Activated CD4-positive, alpha-beta T cell treated with anti-CD3 and anti-CD28 coated beads, Interleukin-2, Interleukin-4, amounts not matched to agents 100 ng/mL and 50 ng/mL, durations not matched to agents 16 hours and 8 hours (primary cell): ENCODE measurements at regions not wholly inside any gene's neighbourhood (a gene's known extent, or its start where the extent isn't known, plus 50 kb on each side); places are given as distances from the start of the nearest gene placed in this dataset.

Source experiments
- DNase-seq: peaks from one replicate; pipeline ENCODE4 v3.0.0-alpha.2; 2020; ENCODE audit warnings: low spot score

- no peak for DNase-seq
Measured at GRCh38 chr12:59044791-59045190, 124.5 kb upstream of the LRIG3 start.

DNA sequence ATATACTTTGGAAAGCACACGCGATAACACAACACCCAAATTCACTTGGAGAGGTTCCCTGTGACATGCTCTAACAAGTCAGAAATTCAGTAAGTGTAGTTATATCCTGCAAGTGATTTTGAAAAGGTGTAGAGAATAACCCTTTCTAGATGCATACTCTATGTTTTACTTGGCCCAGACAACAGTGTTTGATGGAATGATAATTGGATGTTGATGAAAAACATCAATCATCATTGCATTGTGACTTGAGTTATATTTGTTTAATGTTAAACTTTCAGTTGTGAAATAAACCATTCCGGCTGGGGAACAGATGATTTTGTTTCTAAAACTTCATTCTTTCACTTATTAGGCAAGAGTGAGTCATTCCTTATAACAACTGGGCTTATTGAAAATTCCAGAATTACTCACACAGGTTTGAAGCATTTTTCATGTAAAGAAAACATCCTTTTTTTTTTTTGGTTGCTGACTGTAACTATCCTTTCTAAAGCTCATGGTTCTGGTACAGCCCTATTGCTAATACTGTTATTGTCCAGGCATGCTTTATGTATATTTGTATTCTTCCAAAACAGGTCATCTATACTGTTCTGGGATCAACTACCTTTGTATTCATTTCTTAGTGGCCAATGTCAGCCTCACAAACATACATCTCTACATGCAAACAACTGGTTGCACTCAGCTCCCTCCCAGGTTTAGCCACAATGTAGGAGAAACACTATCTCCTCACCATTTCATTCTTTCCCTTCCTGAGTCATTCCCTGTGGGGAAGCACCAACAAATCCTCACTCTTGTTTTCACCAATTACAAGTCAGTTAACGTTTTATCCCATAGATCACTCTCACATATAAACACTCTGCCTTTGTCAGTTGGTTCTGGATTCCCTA, 121.2 kb upstream of the LRIG3 start:
- DNase-seq, result no peak

DNA sequence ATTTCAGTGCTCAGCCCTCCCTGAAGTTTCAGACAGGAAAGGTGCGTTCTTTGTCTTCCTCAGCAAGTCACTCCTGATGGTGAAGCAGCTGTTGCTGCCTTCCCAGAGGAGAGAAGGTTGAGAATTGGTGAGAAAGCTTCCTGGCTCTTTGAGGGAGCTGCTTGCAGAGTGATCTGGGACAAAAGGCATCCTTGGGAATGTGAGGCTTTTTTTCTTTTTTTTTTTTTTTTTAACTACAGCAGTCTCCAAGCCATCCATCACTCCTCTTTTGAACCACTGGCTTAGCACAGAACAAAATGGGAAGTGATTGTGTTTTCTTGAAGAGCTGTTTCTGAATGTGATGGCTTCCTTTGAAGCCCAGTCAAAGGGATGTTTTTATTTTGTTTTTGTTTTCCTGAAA, 120.4 kb upstream of the LRIG3 start:
- no peak for DNase-seq

GRCh38 chr12:59040043-59040442, 119.7 kb upstream of the LRIG3 start:
- no peak for DNase-seq

DNA sequence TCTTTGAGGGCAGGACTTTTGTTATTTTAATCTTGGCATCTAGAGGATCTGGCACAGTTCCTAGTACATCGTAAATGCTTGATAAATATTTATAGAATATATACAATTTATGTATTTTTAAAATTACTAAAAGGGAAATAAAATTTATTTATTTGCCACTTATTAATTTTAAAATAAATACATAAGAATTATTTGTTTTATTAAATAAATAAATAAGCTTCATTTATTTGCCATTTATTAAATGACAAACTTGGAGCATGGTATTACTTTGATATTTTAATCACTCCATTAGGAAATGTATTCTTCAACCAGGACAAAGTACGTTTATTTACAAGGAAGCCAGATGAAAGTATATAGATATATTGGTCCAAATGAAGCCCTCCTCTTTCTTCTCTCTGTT, 118.7 kb upstream of the LRIG3 start:
- no peak for DNase-seq

GRCh38 chr12:59036973-59037762, 116.9 kb upstream of the LRIG3 start:
- no peak for DNase-seq

DNA sequence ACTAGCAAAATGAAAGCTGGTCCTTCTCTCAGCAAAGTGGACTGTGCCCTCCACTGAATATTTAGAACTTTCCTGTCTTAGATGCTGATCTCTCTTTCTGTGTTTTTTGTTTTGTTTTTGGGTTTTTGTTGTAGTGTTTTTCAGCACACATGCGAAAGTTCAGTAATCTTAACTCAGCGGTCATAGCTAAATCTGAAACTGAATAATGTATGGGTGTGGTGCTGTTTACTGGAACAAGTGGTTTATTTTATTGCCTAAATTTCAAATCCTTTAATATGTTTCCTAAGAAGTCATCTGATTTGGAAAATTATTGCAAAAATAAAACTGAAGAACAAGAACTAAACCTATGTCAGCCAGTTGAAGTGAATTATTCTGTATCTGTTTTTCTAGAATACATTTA, 116.0 kb upstream of the LRIG3 start:
- no peak for DNase-seq

DNA sequence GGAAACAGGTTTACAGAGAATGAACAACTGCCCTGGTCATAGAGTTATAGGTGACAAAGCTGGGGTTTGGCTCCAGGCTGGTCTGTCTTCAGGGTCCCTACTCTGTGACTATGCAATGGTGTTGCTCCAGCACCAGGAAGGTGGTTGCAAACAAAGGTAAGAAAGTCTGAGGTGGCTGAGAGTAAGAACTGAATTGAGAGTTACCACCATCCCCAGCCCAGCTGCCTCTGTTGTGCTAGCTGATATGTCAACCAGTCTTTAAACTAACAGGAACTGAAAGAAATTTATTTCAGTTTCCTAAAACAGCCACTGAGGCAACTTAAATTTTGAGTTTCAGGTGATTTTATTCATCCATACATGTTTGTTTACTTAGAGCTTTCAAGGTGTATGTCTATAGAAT, 111.0 kb upstream of the LRIG3 start:
- DNase-seq, result no peak

GRCh38 chr12:59030415-59030814, 110.1 kb upstream of the LRIG3 start:
- DNase-seq, result no peak

DNA sequence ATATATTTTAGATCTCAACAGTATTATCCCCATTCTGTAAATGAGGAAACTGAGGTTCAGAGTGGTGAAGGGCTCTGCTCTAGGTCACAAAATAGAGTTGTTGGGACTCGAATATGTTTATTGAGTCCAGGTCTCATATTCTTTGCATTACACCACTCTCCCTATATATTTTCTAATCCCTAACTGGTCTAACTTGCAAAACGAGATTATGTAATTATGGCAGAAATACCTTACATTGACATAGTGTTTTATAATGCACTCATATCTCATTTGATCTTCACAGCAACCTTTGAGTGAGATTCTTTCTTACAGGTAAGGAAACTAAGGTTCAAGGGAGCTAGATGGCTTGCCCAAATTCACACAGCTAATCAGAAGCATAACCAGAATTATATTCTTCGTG, 106.9 kb upstream of the LRIG3 start:
- DNase-seq, result no peak

DNA sequence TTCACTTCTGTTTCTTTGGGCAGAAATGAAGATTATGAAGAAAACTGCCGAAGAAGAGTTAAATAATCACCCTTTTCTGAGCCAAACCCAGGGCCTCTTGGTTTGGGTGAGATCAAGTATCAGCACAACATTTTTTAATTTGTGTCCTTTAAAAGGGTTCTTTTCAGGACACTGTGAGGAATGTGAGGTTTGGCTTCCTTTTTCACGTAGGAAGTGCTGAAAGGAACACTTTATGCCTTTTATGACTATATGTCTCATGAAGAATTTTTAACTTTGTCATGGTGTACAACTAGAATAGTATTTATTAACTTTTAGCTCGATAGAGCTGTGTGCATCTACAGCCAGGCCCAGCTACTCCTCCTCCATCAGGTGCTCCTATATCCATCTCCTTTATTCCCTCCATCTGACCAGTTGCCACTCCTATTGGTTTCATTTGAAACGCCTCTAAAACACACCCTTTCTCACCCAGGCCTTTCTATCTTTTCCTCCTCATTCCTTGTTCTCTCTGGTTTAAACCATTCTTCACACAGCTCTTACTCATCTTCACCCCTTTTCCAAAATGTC, 103.6 kb upstream of the LRIG3 start:
- no peak for DNase-seq

- DNase-seq, result no peak
Measured at GRCh38 chr12:59020073-59020946, 100.0 kb upstream of the LRIG3 start.

DNA sequence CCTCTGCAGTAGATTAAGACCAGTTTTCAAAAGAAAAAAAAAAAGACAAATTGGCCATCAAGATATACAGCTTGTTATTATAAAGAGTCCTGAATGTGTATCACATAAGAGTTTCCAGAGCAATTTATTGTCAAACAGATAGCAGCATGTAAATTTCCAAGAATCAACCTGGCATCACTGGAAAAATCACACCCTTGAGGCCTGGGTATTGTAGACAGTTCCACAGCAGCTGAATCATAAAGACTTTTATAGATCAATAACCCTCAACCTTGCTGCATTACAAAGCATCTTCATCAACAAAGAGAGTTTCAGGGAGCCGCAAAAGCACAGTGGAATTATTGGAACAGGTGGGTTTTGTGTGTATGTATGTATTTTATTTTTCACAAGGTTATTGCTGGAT, 94.6 kb upstream of the LRIG3 start:
- DNase-seq, result no peak

- DNase-seq, result no peak
Measured at GRCh38 chr12:59010941-59011340, 90.6 kb upstream of the LRIG3 start.

GRCh38 chr12:59010118-59010517, 89.8 kb upstream of the LRIG3 start:
- no peak for DNase-seq

DNA sequence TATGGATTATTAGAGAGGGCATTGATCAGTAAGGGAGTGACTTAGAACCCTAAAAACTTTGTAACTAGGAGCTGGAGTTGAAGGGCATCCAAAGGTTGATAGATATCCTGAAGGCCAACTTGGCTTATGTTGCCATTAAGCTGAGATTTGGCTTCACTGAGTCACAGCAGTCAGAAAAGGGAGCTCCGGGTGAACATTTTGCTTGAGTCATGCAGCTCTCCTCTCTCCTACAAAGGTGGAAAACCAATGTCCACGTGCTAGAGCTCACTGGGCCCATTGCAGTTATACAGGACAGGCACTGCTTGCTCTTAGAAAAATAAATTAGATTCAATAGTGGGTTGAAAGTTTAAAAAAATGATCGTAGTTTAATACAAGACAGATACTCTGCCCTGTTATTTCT, 87.3 kb upstream of the LRIG3 start:
- no peak for DNase-seq

DNA sequence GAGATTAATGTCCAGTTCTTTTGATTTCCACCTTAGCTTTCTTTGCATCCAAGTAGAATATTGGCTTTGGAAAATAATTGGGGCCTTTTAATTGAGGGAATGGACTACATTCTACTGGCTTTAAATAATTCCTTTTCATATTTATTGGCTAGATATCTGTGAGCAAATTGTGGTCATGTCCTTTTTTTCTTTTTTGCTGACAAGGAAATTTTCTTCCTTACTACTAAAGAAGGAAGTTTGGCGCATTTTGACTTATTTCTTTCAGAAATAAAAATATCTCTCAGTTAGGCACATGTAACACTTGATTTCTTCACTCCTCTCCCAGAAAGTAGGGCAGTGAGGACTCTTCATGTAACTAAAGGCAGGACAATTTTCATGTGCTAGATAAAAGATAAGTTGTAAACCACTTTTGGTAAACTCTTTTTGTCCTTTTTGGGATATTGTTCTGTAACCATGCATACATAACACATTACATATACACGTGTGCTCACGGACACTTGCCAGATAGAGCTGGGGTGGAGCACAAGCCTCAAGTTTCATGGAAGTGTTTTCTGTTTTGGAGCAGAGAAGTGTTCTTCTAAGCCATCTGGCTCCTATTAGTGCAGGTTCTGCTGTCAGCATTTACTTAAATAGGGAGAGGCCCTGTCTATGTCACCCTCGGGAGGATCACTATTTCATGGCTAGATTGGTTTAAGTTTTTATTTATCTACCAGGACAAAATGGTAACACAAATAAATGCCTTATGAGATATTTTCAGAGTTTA, 85.1 kb upstream of the LRIG3 start:
- DNase-seq, result no peak

- DNase-seq, result no peak
Measured at GRCh38 chr12:59004456-59004855, 84.2 kb upstream of the LRIG3 start.

- no peak for DNase-seq
Measured at GRCh38 chr12:58995666-58996363, 75.5 kb upstream of the LRIG3 start.

GRCh38 chr12:58988643-58989344, 68.5 kb upstream of the LRIG3 start:
- DNase-seq, result no peak
